GM06990 (cell line): ENCODE measurements at regions not wholly inside any gene's neighbourhood (a gene's known extent, or its start where the extent isn't known, plus 50 kb on each side); places are given as distances from the start of the nearest gene placed in this dataset.

Experiments
- DNase-seq: peaks from one replicate; pipeline ENCODE4 v3.0.0-alpha.2; 2011; ENCODE audit not compliant: insufficient read length; ENCODE audit errors: extremely low read depth
- H3K27me3 ChIP-seq: replicated peaks from 2 replicates; pipeline ENCODE4 v1.6.0; 2011; ENCODE audit warnings: low read length; ENCODE audit not compliant: control insufficient read depth, insufficient read depth
- H3K36me3 ChIP-seq: 2 replicates; pipeline ENCODE4 v1.5.1; 2011; ENCODE audit warnings: low read length; ENCODE audit not compliant: control insufficient read depth, insufficient read depth
- H3K4me3 ChIP-seq: replicated peaks from 2 replicates; pipeline ENCODE4 v1.5.1; 2011; ENCODE audit warnings: low read depth, mild to moderate bottlenecking, control low read depth, low read length
- TF ChIP-seq, protein P1 (sequence below): IDR thresholded peaks from 2 replicates; pipeline ENCODE4 v1.5.1; 2011; ENCODE audit warnings: low read length, control low read depth, mild to moderate bottlenecking, inconsistent platforms; ENCODE audit not compliant: insufficient read depth, poor library complexity, severe bottlenecking

GRCh38 chr19:28609091-28609755 is 603.7 kb downstream of the UQCRFS1 start:
- DNase-seq: no peak
- TF ChIP-seq, protein P1, sequence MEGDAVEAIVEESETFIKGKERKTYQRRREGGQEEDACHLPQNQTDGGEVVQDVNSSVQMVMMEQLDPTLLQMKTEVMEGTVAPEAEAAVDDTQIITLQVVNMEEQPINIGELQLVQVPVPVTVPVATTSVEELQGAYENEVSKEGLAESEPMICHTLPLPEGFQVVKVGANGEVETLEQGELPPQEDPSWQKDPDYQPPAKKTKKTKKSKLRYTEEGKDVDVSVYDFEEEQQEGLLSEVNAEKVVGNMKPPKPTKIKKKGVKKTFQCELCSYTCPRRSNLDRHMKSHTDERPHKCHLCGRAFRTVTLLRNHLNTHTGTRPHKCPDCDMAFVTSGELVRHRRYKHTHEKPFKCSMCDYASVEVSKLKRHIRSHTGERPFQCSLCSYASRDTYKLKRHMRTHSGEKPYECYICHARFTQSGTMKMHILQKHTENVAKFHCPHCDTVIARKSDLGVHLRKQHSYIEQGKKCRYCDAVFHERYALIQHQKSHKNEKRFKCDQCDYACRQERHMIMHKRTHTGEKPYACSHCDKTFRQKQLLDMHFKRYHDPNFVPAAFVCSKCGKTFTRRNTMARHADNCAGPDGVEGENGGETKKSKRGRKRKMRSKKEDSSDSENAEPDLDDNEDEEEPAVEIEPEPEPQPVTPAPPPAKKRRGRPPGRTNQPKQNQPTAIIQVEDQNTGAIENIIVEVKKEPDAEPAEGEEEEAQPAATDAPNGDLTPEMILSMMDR: no peak
- Histone ChIP-seq H3K36me3 (no peaks in the 10 kb centered on the region), H3K27me3 (no peaks in the 10 kb centered on the region), H3K4me3 (no peak overlapping the region)

- TF ChIP-seq, protein P1: no peak
- Histone ChIP-seq H3K36me3 (no peaks in the 10 kb centered on the region), H3K4me3 (no peak overlapping the region), H3K27me3 (no peaks in the 10 kb centered on the region)
- DNase-seq: no peak
These were observed 604.7 kb downstream of the UQCRFS1 start for GRCh38 chr19:28608292-28608691.

GRCh38 chr19:28607066-28607583 is 605.8 kb downstream of the UQCRFS1 start:
- Histone ChIP-seq H3K27me3 (no peaks in the 10 kb centered on the region), H3K36me3 (no peaks in the 10 kb centered on the region), H3K4me3 (no peak overlapping the region)
- TF ChIP-seq, protein P1: no peak
- DNase-seq: no peak

DNA sequence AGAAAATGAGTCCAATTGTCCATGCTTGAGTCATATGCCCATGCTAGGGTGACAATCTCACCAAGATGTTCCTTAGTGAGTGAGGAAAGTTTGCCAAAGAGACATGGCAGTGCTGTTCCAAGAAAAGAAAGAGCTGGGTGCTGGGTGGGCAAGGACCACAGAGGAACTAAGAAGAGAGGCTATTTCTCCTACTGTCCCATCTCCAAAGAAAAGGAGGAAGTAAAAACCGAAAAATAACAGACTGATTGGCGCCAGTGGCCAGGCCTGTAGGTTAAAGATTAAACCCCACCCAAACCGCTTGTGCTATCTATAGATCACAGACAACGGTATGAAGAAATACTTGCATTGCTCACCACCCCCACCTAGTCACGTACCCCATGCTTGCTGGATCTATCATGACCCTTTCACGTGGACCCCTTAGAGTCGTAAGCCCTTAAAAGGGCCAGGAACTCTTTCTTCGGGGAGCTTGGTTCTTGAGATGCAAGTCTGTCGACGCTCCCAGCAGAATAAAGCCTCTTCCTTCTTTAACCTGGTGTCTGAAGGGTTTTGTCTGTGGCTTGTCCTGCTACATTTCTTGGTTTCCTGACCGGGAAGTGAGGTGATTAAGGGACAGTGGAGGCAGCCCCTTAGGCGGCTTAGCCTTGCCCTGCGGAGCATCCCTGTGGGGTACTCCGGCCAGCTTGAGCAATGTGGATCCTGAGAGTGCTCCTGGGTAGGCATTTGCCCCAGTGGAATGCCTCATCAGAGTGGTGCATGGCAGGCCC is 606.5 kb downstream of the UQCRFS1 start:
- no peaks in the 10 kb centered on the region for H3K27me3 ChIP-seq
- H3K4me3 ChIP-seq: no peak overlapping the region
- H3K36me3 ChIP-seq: no peaks in the 10 kb centered on the region
- TF ChIP-seq, protein P1: no peak
- DNase-seq: no peak

DNA sequence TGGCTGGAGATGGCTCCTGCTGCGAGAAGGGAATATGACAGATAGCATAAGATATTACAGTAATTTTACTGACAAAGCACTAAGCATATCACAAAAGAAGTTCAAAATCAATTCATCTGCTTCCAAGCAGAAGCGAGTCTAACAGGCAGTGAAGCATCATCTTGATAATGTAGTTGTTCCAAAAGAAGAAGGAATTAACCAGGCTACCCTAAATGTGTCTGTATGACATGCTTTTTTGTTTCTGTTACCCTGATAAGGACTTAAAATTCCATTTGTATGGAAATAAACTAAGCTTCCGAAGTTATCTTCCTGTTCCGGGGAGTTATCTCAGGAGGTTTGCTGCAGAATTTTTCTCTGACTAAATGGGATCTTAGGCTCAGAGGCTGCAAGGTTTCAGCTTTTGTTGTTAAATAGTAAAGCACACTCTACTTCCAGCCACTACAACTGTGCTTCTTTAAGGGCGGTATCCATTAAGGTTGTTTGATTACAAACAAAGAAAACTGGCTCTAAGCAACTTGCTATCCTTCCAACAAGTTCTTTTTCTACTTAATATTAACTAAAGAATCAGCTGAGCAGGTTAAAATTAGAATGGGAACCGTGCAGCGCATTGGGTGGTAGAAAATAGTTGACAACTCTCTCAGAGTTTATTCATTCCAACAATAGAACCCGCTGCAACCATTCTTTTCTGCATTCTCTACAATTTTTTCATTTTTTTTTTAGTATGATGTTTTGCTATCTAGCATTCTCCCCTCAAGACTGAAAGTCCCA is 607.3 kb downstream of the UQCRFS1 start:
- Histone ChIP-seq H3K4me3 (no peak overlapping the region), H3K27me3 (no peaks in the 10 kb centered on the region), H3K36me3 (no peaks in the 10 kb centered on the region)
- TF ChIP-seq, protein P1: no peak
- no peak for DNase-seq
